CD4-positive, alpha-beta T cell (primary cell): ENCODE measurements at regions not wholly inside any gene's neighbourhood (a gene's known extent, or its start where the extent isn't known, plus 50 kb on each side); places are given as distances from the start of the nearest gene placed in this dataset.

Source experiments
- ATAC-seq: fragments of 200-7000 bp; cut with Tn5 transposase; one replicate; pipeline ENCODE4 v1.10.0; 2022; ENCODE audit warnings: mild to moderate bottlenecking; ENCODE audit not compliant: poor library complexity
- CTCF ChIA-PET: fragments of 350-600 bp; sonication (Branson Sonifier 250); formaldehyde crosslinking; loops from one replicate; lab custom pipeline; 2021; ENCODE audit warnings: antibody characterized with exemption, inconsistent platforms; lab: Charles Lee
- POLR2A ChIA-PET: fragments of 350-600 bp; sonication (Branson Sonifier 250); formaldehyde crosslinking; loops from one replicate; lab custom pipeline; 2021; ENCODE audit warnings: antibody characterized with exemption, inconsistent platforms; lab: Charles Lee
- DNase-seq, 14 experiments: peaks; one replicate each; pipeline ENCODE4 v3.0.0-alpha.2; 2013 to 2020; ENCODE audit warnings: mixed read lengths in 2 of 14
- H3K27ac ChIP-seq, 2 donors: one replicate each; pipeline versions ENCODE4 v1.5.1 to v1.7.0; 2013; ENCODE audit warnings: low read length in 2 of 2, low read depth in 1 of 2, mild to moderate bottlenecking in 1 of 2
- H3K27me3 ChIP-seq, 2 experiments: 1 replicate in 1 of 2; 2 replicates in 1 of 2; pipeline versions ENCODE4 v1.6.1 to v1.7.0; 2013; ENCODE audit warnings: low read length in 2 of 2, control low read depth in 1 of 2, mild to moderate bottlenecking in 1 of 2, moderate library complexity in 1 of 2; ENCODE audit not compliant: insufficient read depth in 2 of 2, control insufficient read depth in 1 of 2
- H3K36me3 ChIP-seq: one replicate; pipeline ENCODE4 v1.6.1; 2013; ENCODE audit warnings: low read length, control low read depth; ENCODE audit not compliant: insufficient read depth
- H3K4me1 ChIP-seq: one replicate; pipeline ENCODE4 v1.6.1; 2013; ENCODE audit warnings: low read length, control low read depth; ENCODE audit not compliant: insufficient read depth
- H3K4me3 ChIP-seq: one replicate; pipeline ENCODE4 v1.5.1; 2013; ENCODE audit warnings: mild to moderate bottlenecking, low read length, moderate library complexity
- H3K9me3 ChIP-seq, 2 experiments: 1 replicate in 1 of 2; 2 replicates in 1 of 2; pipeline versions ENCODE4 v1.6.1 to v1.7.0; 2013; ENCODE audit warnings: low read length in 2 of 2, mild to moderate bottlenecking in 2 of 2, control low read depth in 1 of 2, moderate library complexity in 1 of 2; ENCODE audit not compliant: control insufficient read depth in 1 of 2, insufficient read depth in 1 of 2
- H3K27ac Mint-ChIP-seq: one replicate; pipeline ENCODE4 v1.8.0; 2020; ENCODE audit warnings: mixed read lengths
- H3K27me3 Mint-ChIP-seq: one replicate; pipeline ENCODE4 v1.8.0; 2021; ENCODE audit warnings: mixed read lengths
- H3K36me3 Mint-ChIP-seq: one replicate; pipeline ENCODE4 v1.8.0; 2021; ENCODE audit warnings: low read depth, mixed read lengths
- H3K4me1 Mint-ChIP-seq: one replicate; pipeline ENCODE4 v1.8.0; 2021; ENCODE audit warnings: low read depth, mixed read lengths
- H3K4me3 Mint-ChIP-seq: one replicate; pipeline ENCODE4 v1.8.0; 2020; ENCODE audit warnings: mild to moderate bottlenecking, mixed read lengths
- H3K9me3 Mint-ChIP-seq: one replicate; pipeline ENCODE4 v1.8.0; 2020; ENCODE audit warnings: mixed read lengths
- intact Hi-C, 2 experiments: fragments of 100-400 bp; cut with DNase I in 1 of 2; cut with micrococcal nuclease in 1 of 2; formaldehyde crosslinking; loops; one replicate each; pipeline versions ENCODE4 v1.15.1 to v1.9.0; 2023 to 2025; cut with DNase I, micrococcal nuclease
- TF ChIP-seq, protein P1 (sequence below): fragments of 200-600 bp; IDR thresholded peaks from one replicate; pipeline ENCODE4 v1.8.0; 2022; ENCODE audit warnings: antibody characterized with exemption, mild to moderate bottlenecking

DNA sequence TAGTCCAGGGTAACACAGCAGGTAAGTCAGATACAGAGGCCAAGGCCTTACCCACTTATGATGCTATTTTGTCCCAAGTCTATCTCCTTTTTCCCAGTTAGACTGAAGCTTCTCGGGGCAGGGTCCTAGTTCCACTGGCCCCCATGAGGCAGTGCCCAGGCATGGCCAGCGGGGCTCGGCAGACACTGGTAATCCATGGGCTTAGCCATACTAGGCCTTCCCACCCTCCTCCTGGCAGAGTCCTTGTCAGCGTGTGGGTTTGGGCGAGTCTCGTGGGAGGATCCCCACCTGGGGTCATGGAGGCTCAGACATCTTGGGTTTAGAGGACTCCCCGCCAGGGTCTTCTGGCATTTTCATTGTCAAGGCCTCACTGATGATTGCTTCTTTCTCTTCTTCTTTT is 84.7 kb upstream of the BRD7 start:
- intact Hi-C loops: no loop called here
- Histone ChIP-seq H3K27ac (no peak overlapping the region), H3K9me3 (no peaks in the 10 kb centered on the region), H3K27me3 (peaks cover 0 to 2% of the 10 kb centered on the region in 2 experiments), H3K4me1 (peaks cover 7% of the 10 kb centered on the region), H3K4me3 (no peak overlapping the region), H3K36me3 (no peaks in the 10 kb centered on the region)
- Mint-ChIP-seq H3K27ac (no peak overlapping the region), H3K4me1 (peaks cover 8% of the 10 kb centered on the region), H3K36me3 (no peaks in the 10 kb centered on the region), H3K4me3 (no peak overlapping the region), H3K9me3 (no peaks in the 10 kb centered on the region), H3K27me3 (no peaks in the 10 kb centered on the region)
- no peak for DNase-seq
- ATAC-seq: no peak
- POLR2A ChIA-PET: no interaction called here
- CTCF ChIA-PET: no interaction called here
- TF ChIP-seq, protein P1, sequence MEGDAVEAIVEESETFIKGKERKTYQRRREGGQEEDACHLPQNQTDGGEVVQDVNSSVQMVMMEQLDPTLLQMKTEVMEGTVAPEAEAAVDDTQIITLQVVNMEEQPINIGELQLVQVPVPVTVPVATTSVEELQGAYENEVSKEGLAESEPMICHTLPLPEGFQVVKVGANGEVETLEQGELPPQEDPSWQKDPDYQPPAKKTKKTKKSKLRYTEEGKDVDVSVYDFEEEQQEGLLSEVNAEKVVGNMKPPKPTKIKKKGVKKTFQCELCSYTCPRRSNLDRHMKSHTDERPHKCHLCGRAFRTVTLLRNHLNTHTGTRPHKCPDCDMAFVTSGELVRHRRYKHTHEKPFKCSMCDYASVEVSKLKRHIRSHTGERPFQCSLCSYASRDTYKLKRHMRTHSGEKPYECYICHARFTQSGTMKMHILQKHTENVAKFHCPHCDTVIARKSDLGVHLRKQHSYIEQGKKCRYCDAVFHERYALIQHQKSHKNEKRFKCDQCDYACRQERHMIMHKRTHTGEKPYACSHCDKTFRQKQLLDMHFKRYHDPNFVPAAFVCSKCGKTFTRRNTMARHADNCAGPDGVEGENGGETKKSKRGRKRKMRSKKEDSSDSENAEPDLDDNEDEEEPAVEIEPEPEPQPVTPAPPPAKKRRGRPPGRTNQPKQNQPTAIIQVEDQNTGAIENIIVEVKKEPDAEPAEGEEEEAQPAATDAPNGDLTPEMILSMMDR: no peak

DNA sequence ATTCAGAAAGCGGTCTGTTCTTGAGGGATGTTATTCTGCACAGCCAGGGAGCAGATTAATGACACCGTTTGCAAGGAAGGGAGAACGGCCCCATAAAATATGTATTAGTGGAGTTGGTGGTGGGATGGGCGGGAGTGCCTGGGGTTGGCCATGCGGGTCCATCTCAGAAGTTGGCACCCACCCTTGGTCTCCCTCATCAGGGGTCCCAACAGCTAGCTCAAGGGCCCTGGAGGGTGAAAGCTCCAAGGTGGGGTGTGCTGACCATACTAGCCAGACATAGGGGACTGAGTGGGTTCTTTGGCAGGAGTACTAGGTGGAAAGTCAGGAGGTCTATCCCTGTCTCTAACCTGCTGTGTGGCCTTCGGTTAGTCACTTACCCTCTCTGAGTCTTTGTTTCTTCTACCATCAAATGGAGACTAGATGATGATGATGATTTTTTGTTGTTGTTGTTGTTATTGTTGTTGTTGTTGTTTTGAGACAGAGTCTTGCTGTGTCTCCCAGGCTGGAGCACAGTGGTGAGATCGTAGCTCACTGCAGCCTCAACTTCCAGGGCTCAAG is 83.2 kb upstream of the BRD7 start:
- Mint-ChIP-seq H3K9me3 (no peaks in the 10 kb centered on the region), H3K27me3 (no peaks in the 10 kb centered on the region), H3K27ac (no peak overlapping the region), H3K4me3 (no peak overlapping the region), H3K36me3 (no peaks in the 10 kb centered on the region), H3K4me1 (peaks cover under 1% of the 10 kb centered on the region)
- no peak overlapping the region for H3K27ac ChIP-seq
- peaks cover 0 to 2% of the 10 kb centered on the region in 2 experiments for H3K27me3 ChIP-seq
- ChIA-PET POLR2A (no interaction called here), CTCF (no interaction called here)
- H3K9me3 ChIP-seq: no peaks in the 10 kb centered on the region
- TF ChIP-seq, protein P1: no peak
- no peak for DNase-seq
- H3K4me1 ChIP-seq: peaks cover 1% of the 10 kb centered on the region
- ATAC-seq: no peak
- H3K4me3 ChIP-seq: no peak overlapping the region
- intact Hi-C loops: no loop called here
- no peaks in the 10 kb centered on the region for H3K36me3 ChIP-seq

DNA sequence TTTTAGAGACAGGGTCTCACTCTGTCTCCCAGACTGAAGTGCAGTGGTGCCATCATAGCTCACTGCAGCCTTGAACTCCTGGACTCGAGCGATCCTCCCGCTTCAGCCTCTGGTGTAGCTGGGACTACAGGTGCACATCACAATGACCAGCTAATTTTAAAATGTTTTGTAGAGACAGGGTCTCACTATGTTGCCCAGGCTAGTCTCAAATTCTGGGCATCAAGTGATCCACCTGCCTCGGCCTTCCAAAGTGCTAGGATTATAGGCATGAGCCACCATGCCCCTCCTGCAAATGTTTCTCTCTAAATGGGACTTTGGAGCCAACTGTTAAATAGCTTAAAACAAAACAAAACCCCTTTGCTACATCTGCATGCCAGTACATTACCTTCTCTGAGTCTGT is 82.2 kb upstream of the BRD7 start:
- ChIA-PET CTCF (interaction anchor here (1.3 kb wide), 1 partner anchor 124 kb away, joined by 3 read pairs; no protein-coding TSS in a partner anchor), POLR2A (no interaction called here)
- Histone ChIP-seq H3K4me1 (no peaks in the 10 kb centered on the region), H3K4me3 (no peak overlapping the region), H3K36me3 (no peaks in the 10 kb centered on the region), H3K27me3 (peaks cover 0 to 2% of the 10 kb centered on the region in 2 experiments), H3K27ac (no peak overlapping the region), H3K9me3 (no peaks in the 10 kb centered on the region)
- DNase-seq (no peak), ATAC-seq (no peak)
- Mint-ChIP-seq H3K4me3 (no peak overlapping the region), H3K4me1 (no peaks in the 10 kb centered on the region), H3K36me3 (no peaks in the 10 kb centered on the region), H3K9me3 (no peaks in the 10 kb centered on the region), H3K27ac (no peak overlapping the region), H3K27me3 (no peaks in the 10 kb centered on the region)
- intact Hi-C loops: no loop called here
- TF ChIP-seq, protein P1: no peak
